ENCODE measurements at regions not wholly inside any gene's neighbourhood (a gene's known extent, or its start where the extent isn't known, plus 50 kb on each side); places are given as distances from the start of the nearest gene placed in this dataset.
"Not testable (repeated sequence)": the region's sequence is repeated elsewhere in the genome, so short reads cannot be mapped to it uniquely, and the experiment has no call there.

- TF ChIP-seq, protein P1, sequence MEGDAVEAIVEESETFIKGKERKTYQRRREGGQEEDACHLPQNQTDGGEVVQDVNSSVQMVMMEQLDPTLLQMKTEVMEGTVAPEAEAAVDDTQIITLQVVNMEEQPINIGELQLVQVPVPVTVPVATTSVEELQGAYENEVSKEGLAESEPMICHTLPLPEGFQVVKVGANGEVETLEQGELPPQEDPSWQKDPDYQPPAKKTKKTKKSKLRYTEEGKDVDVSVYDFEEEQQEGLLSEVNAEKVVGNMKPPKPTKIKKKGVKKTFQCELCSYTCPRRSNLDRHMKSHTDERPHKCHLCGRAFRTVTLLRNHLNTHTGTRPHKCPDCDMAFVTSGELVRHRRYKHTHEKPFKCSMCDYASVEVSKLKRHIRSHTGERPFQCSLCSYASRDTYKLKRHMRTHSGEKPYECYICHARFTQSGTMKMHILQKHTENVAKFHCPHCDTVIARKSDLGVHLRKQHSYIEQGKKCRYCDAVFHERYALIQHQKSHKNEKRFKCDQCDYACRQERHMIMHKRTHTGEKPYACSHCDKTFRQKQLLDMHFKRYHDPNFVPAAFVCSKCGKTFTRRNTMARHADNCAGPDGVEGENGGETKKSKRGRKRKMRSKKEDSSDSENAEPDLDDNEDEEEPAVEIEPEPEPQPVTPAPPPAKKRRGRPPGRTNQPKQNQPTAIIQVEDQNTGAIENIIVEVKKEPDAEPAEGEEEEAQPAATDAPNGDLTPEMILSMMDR (IDR thresholded peaks at IDR 0.05; ENCODE audit: low read length, missing control alignments): no peak
- H3K4me3 ChIP-seq (replicated peaks; ENCODE audit: low read depth, low read length): no peak overlapping the region
- no peak for DNase-seq (ENCODE audit: low read depth)
Measured at GRCh38 chr12:47407463-47408129, 298.2 kb downstream of the RPAP3 start.

- TF ChIP-seq, protein P1 (IDR thresholded peaks at IDR 0.05; ENCODE audit: low read length, missing control alignments): no peak
- no peak for DNase-seq (ENCODE audit: low read depth)
- no peak overlapping the region for H3K4me3 ChIP-seq (replicated peaks; ENCODE audit: low read depth, low read length)
Measured at GRCh38 chr12:47403681-47404080, 302.1 kb downstream of the RPAP3 start.

DNA sequence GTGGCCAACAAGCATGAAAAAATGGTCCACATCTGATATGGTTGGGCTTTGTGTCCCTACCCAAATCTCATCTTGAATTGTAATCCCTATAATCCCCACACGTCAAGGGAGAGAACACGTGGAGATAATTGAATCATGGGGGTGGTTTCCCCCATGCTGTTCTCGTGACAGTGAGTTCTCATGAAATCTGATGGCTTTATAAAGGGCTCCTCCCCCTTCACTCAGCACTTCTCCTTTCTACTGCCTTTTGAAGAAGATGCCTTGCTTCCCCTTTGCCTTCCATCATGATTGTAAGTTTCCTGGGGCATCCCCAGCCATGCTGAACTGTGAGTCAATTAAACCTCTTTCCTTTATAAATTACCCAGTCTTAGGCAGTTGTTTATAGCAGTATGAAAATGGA lies 304.6 kb downstream of the RPAP3 start:
- not testable (repeated sequence) for DNase-seq (ENCODE audit: low read depth)

GRCh38 chr12:47400266-47400665 lies 305.6 kb downstream of the RPAP3 start:
- H3K4me3 ChIP-seq (replicated peaks; ENCODE audit: low read depth, low read length): no peak overlapping the region
- no peak for DNase-seq (ENCODE audit: low read depth)
- TF ChIP-seq, protein P1 (IDR thresholded peaks at IDR 0.05; ENCODE audit: low read length, missing control alignments): no peak

More for the DNA sequence above, 304.6 kb downstream of the RPAP3 start:
- not testable (repeated sequence) for H3K4me3 ChIP-seq (replicated peaks; ENCODE audit: low read depth, low read length)

GRCh38 chr12:47397664-47398281 lies 308.1 kb downstream of the RPAP3 start:
- DNase-seq (ENCODE audit: low read depth): peak; percentile 88
- TF ChIP-seq, protein P1 (IDR thresholded peaks at IDR 0.05; ENCODE audit: low read length, missing control alignments): peak; percentile 75
- no peak overlapping the region for H3K4me3 ChIP-seq (replicated peaks; ENCODE audit: low read depth, low read length)

DNA sequence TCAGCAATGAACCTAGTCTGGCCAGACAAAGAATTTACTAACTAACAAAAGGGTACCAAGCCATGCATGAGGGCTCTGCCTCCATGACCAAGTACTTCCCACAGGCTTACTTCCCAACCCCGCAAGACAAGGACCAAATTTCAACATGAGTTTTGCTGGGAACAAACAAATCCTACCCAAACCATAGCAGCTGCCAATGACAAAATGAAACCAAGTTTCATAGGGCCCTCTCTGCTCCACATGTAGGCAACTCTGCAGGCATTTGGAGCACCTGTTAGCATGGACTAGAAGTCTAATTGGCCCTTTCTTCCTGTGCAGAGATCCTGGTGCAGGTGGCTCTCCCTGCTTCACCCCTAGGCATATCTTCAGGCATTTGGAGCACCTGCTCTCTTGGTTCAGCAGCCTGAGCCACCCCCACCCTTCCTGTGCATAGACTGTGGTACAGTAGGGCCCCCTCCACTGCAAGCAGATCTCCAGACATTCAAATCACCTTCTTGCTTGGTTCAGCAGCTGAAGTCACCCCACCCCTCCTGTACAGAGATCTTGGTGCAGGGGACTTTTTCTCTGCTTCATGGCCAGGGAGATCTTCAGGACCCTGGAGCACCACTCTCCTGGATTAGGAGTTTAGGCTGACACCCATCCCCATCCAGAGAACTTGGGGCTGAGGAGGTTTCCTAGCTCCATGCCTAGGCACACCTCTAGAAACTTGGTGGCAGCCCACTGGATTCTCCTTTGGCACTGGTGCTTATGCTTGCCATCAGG lies 308.7 kb downstream of the RPAP3 start:
- TF ChIP-seq, protein P1 (IDR thresholded peaks at IDR 0.05; ENCODE audit: low read length, missing control alignments): no peak
- H3K4me3 ChIP-seq (replicated peaks; ENCODE audit: low read depth, low read length): no peak overlapping the region
- DNase-seq (ENCODE audit: low read depth): no peak

- peak; percentile 31 for DNase-seq (ENCODE audit: low read depth)
- TF ChIP-seq, protein P1 (IDR thresholded peaks at IDR 0.05; ENCODE audit: low read length, missing control alignments): no peak
- H3K4me3 ChIP-seq (replicated peaks; ENCODE audit: low read depth, low read length): no peak overlapping the region
Measured at GRCh38 chr12:47394070-47394469, 311.8 kb downstream of the RPAP3 start.
